ENCODE measurements at regions not wholly inside any gene's neighbourhood (a gene's known extent, or its start where the extent isn't known, plus 50 kb on each side); places are given as distances from the start of the nearest gene placed in this dataset.

DNA sequence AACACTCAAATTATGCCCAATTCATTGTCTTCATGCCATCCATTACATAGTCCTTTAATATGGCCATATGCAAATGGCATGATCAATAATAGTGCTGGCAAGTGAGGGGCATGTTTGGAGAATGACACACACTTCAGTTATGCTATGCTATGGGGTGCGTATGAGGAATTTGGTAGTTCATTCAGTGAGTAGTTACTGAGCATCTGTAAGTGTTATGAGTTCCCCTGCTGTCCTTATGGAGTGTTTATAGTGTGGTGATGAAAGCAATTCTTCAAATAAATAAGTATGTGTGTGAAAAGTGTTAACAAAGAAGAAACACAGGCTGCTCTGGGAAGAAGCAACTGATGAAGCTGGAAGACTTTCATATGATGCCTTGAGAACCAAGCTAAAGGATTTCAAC, 383.7 kb upstream of the SLC14A2 start:
- DNase-seq = no peak

DNA sequence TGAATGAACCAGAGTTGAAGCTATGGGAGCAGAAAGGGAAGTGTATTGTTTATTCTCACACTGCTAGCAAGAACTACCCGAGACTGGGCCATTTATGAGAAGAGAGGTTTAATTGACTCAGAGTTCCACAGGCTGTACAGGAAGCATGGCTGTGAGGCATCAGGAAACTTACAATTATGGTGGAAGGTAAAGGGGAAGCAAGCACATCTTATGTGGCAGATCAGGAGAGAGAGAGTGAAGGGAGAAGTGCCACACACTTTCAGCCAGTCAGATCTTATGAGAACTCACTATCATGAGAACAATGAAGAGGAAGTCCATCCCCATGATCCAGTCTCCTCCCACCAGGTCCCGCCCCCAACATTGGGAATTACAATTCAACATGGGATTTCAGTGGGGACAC, 383.2 kb upstream of the SLC14A2 start:
- no peak for DNase-seq

- DNase-seq = no peak
These were observed 378.6 kb upstream of the SLC14A2 start for GRCh38 chr18:45236676-45237075.

DNA sequence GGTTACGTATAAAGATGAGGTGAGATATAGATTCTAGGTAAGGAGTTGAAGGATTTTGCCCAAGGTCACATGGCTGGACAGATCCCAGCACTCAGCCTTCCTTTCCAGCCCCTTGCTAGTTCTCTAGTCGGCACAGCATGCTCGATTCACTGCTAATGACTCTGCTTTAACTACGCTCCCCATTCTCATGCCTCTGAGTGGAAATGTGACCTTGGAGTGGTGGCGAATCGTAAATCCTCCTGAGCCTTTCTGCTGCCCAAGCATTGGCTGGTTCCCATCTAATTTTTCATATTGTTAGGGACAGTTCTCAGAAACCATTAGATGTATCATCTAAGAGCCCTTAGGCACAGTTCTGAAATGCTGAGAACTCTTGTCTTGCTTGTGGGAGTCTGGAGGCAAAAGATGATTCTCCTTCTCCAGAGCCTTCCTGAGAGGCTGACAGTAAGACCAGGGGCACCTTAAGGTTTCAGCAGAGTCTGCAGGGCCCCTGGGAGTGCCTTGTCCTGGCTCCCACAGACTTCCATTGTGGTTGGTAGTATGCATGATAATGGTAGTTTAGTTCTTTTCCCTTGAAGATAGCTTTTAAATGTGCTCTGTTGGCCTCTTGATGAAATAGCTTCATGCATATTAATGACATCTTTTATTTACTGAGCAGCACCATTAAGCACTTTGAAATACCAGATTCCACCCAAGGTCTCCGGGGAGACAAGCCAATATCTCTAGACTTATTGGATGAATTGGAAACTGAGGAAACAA, 377.8 kb upstream of the SLC14A2 start:
- no peak for DNase-seq

GRCh38 chr18:45241271-45241670, 374.0 kb upstream of the SLC14A2 start:
- DNase-seq = no peak

DNA sequence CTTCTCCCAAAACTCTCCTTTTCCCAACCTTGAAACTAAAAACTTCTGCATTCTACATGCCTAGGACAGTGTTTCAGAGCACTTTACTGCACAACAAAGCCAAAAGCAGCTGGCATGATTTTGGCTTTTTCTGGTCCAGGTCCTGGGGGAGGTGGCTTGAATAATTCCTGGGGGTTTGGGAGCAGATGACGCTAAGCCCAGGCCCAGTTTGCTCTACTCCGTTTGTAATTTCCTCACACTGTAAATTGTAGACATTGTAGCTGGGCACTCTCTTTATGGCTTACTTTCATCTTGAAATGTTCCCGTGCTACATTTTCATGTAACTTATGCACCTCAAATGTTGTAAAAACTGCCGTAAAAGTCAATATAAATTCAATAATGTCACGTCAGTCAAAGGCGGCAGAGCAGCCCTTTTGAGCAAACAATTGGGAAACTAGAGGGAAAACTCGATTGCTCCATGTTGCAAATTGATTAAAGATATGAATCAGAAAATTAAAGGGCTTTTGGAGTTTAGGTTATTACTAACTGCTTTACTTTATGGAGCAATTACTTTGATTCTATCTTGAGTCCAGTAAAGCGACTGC, 373.2 kb upstream of the SLC14A2 start:
- DNase-seq = no peak

GRCh38 chr18:45243340-45244110, 371.8 kb upstream of the SLC14A2 start:
- DNase-seq = no peak

- DNase-seq = no peak
These were observed 370.2 kb upstream of the SLC14A2 start for GRCh38 chr18:45245091-45245511.

DNA sequence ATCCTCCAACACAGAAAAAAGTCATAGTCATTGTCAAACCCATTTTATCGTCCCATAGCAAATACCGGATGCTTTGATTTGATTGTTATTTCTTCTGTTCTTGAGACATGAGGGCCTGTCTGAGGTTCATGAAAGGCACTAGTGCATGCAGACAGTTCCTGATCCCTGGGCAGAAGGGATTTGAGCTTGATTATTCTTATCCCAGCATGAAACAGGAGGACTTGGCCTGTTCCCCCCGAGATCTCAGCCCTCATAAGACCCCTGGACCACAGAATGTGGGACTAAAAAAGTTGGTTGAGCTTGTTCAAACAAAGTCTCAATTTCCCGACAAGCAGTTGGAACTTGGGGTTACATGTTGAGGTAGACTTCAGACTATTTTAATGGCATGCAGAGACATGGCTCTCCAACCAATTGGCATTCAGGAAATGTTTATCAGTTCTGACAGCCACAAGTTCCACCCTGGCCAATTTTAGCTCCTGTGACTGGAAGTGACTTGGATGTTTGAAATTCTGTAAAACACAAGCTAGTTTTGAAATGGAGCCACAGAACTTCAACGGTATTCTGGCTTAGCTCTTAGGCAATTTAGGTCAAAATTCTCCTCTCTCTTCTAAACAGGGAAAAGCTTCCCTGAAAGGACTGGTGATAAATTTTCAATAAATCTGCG, 366.9 kb upstream of the SLC14A2 start:
- no peak for DNase-seq

- no peak for DNase-seq
These were observed 366.0 kb upstream of the SLC14A2 start for GRCh38 chr18:45249246-45249661.

DNA sequence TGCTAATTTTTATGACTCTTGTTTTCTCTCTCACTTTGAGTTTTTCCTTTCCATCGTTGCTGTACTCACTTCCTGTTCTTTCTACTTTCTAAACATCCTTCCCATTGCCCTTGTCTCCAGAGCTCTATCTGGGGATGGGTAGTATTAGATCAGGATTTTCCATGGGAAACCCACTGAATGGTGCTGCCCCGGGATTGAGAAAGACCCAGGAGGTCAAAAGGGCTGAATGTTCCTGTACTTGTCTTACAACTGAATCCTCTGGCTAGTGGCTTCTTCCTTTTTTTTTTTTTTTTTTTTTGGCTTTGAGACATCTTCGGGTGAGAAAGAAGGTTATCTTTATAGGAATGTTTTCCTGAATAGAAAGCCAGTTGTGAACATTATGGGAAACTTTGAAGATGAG, 364.8 kb upstream of the SLC14A2 start:
- no peak for DNase-seq

DNA sequence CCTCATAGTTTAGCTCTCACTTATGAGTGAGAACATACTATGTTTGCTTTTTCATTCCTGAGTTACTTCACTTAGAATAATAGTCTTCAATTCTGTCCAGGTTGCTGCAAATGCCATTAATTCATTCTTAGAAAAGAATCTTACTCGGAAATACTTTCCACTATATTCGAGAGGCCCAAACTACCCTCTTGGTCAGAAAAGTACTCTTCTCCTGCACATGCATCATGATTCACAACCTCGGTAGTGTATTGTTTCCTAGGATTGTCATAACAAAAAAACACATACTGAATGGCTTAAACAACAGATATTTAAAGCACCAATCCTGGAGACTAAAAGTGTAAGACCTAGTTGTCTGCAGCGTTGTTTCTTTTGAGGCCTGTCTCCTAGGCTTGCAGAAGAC, 364.0 kb upstream of the SLC14A2 start:
- no peak for DNase-seq

DNA sequence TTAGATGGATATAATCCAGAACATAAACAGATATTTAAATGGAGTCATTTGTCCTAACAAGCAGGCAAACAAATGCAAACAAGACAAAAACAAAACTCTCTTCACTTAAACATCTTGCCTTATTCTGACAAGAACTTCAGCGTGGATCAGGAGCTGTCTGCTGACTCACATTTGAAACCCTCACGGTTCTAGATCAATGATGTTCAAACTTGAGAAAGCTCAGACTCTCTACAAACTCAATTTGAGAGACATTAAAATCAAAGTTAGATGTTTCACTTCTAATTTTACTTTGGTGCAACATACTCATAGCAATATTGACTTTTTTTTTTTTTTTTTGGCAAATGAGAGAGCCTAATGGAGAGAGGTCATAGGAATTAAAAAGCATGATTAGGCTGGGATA, 362.8 kb upstream of the SLC14A2 start:
- DNase-seq = no peak

DNA sequence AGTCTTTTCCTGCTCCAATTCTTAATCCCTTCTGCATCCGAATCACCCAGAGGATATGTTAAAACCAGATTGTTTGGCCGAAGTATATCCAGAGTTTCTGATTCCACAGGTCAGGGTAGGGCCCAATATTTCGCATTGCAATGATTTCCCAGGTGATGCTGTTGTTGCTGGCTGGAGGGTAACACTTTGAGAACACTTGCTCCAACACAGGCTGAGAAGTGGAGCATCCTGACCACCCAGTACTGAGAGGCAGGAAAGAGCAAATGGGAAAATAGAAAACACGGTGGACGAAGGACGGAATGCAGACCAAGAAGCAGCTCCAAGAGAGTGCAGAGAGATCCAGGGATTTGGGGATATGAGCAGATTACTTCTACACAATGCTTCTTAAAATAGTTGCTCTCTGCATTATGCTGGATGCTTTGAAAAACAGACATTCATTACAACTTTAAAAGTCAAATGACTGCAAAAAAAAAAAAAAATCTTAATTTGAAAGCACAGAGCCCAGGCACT, 362.2 kb upstream of the SLC14A2 start:
- DNase-seq = no peak

GRCh38 chr18:45253973-45254708, 361.1 kb upstream of the SLC14A2 start:
- no peak for DNase-seq

DNA sequence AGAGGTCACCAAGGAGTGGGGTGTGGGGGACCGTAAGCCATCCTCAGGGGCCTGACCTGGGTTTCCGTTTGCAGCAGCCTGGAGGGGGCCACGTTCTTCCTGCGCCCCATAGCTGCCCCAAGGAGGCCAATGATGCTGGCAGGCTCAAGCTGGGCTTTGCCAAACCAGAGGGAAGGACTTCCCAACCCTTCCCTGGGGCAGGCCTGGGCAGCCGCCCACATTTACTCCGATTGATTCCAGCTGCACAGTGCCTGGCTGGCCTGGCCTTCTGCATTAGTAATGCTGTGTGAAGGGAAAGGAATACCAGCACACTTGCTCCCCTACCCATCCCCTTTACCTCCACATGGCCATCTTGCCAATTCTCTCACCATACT, 360.6 kb upstream of the SLC14A2 start:
- DNase-seq = no peak

GRCh38 chr18:45255197-45255890, 359.9 kb upstream of the SLC14A2 start:
- no peak for DNase-seq

DNA sequence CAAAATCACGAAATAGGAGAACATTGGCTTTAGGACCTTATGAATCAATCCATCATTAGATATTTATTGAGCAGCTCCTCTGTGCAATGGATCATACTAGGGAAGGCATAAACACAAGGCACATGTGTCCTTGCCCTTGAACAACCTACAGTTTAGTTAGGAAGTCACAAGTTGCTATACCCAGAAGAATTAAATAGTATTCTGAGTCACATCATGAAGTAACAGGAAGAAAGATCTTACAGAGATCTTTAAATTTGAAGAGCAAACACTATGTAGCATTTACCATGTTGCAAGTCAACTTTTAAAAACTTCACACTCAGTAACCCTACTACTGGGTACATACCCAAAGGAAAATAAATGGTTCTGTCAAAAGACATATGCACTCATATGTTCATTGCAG, 355.2 kb upstream of the SLC14A2 start:
- no peak for DNase-seq

DNA sequence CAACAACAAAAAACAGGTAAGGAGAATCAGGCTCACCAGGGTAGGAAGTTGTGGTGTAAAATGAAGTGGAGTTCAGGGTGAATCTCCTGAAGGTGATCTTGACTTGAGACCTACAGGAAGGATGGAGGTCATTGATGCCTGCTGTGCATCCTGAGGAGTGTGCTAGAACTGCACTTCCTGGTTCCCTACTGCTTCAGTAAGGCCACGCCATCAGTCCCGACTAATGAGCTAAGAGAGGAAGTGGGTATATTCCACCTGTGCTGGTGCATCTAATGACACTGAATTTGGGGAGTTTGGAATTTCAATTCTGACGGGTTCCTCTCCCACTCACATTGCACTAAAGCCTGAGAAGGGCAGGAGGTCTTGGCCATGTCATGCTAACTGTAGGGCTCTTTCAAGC, 349.3 kb upstream of the SLC14A2 start:
- DNase-seq = no peak

DNA sequence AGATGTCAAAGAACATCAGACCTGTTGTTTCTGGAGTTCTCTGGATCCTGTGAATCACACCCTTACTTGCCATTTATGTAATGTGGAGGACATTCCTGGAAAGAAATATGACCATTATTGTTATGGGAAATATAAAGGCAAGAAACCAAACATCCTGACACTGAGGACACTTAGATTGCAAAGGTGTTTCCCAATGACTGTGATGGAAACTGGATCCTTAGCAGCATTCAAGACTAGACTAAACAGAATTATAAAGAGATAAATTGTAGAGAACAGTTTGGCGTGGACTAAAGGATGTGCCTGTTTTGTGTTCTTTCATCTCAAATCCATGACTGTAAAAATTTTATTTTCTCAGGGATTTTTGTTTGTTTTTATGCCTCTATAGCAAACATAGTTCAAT, 347.7 kb upstream of the SLC14A2 start:
- no peak for DNase-seq

GRCh38 chr18:45268583-45268982, 346.7 kb upstream of the SLC14A2 start:
- DNase-seq = no peak

GRCh38 chr18:45270289-45270771, 344.9 kb upstream of the SLC14A2 start:
- no peak for DNase-seq

Measured in activated effector memory CD4-positive, alpha-beta T cell treated with anti-CD3 and anti-CD28 coated beads, Interleukin-2, amount 50 U/mL, for 16 hours (primary cell).